Breast epithelium (tissue), 3 donors: ENCODE measurements at regions not wholly inside any gene's neighbourhood (a gene's known extent, or its start where the extent isn't known, plus 50 kb on each side); places are given as distances from the start of the nearest gene placed in this dataset.

ENCODE experiments used
- CTCF ChIP-seq, 3 donors: fragments of 450-650 bp; IDR thresholded peaks; one replicate each; pipeline ENCODE4 v1.5.1; 2016 to 2017; ENCODE audit warnings: antibody characterized with exemption in 3 of 3, mild to moderate bottlenecking in 3 of 3, moderate library complexity in 3 of 3
- POLR2A ChIP-seq: fragments of 450-650 bp; IDR thresholded peaks from one replicate; pipeline ENCODE4 v1.6.1; 2016; ENCODE audit warnings: antibody characterized with exemption, mild to moderate bottlenecking, moderate library complexity

- TF ChIP-seq CTCF (IDR thresholded peaks at IDR 0.05) (no peak), POLR2A (no peak)
Measured at GRCh38 chrX:8861908-8862307, 60.7 kb upstream of the FAM9A start.
